ENCODE measurements at regions not wholly inside any gene's neighbourhood (a gene's known extent, or its start where the extent isn't known, plus 50 kb on each side); places are given as distances from the start of the nearest gene placed in this dataset.

- in situ Hi-C loops (cut with HindIII; ENCODE audit: low sequenced_read_pairs) = loop anchor here (25.0 kb wide), 1 partner anchor 761 kb away; no protein-coding TSS in a partner anchor
- H3K4me3 ChIP-seq (ENCODE audit: low read depth, low read length) = no peak overlapping the region
- no peak for DNase-seq (ENCODE audit: low read depth)
- no peak for TF ChIP-seq CTCF (IDR thresholded peaks at IDR 0.05; ENCODE audit: low read depth, low read length, missing control alignments)
Observed at GRCh38 chr7:81473236-81473635, 296.6 kb downstream of the HGF start.

GRCh38 chr7:81470724-81471379, 299.0 kb downstream of the HGF start:
- no peak for DNase-seq (ENCODE audit: low read depth)
- H3K4me3 ChIP-seq (ENCODE audit: low read depth, low read length) = no peak overlapping the region
- TF ChIP-seq CTCF (IDR thresholded peaks at IDR 0.05; ENCODE audit: low read depth, low read length, missing control alignments) = no peak
- in situ Hi-C loops (cut with HindIII; ENCODE audit: low sequenced_read_pairs) = loop anchor here (25.0 kb wide), 1 partner anchor 759 kb away; no protein-coding TSS in a partner anchor

- H3K4me3 ChIP-seq (ENCODE audit: low read depth, low read length) = no peak overlapping the region
- DNase-seq (ENCODE audit: low read depth) = peak; percentile 76
- in situ Hi-C loops (cut with HindIII; ENCODE audit: low sequenced_read_pairs) = loop anchor here (25.0 kb wide), 1 partner anchor 758 kb away; no protein-coding TSS in a partner anchor
- TF ChIP-seq CTCF (IDR thresholded peaks at IDR 0.05; ENCODE audit: low read depth, low read length, missing control alignments) = peak; percentile 74
Observed at GRCh38 chr7:81469869-81470723, 299.8 kb downstream of the HGF start.

GRCh38 chr7:81469153-81469868, 300.5 kb downstream of the HGF start:
- in situ Hi-C loops (cut with HindIII; ENCODE audit: low sequenced_read_pairs) = loop anchor here (25.0 kb wide), 1 partner anchor 757 kb away; no protein-coding TSS in a partner anchor
- no peak overlapping the region for H3K4me3 ChIP-seq (ENCODE audit: low read depth, low read length)
- no peak for TF ChIP-seq CTCF (IDR thresholded peaks at IDR 0.05; ENCODE audit: low read depth, low read length, missing control alignments)
- no peak for DNase-seq (ENCODE audit: low read depth)

GRCh38 chr7:81468526-81468925, 301.3 kb downstream of the HGF start:
- DNase-seq (ENCODE audit: low read depth) = no peak
- no peak for TF ChIP-seq CTCF (IDR thresholded peaks at IDR 0.05; ENCODE audit: low read depth, low read length, missing control alignments)
- no peak overlapping the region for H3K4me3 ChIP-seq (ENCODE audit: low read depth, low read length)
- in situ Hi-C loops (cut with HindIII; ENCODE audit: low sequenced_read_pairs) = loop anchor here (25.0 kb wide), 1 partner anchor 756 kb away; no protein-coding TSS in a partner anchor

- DNase-seq (ENCODE audit: low read depth) = no peak
- TF ChIP-seq CTCF (IDR thresholded peaks at IDR 0.05; ENCODE audit: low read depth, low read length, missing control alignments) = no peak
- in situ Hi-C loops (cut with HindIII; ENCODE audit: low sequenced_read_pairs) = loop anchor here (25.0 kb wide), 1 partner anchor 756 kb away; no protein-coding TSS in a partner anchor
- H3K4me3 ChIP-seq (ENCODE audit: low read depth, low read length) = no peak overlapping the region
Observed at GRCh38 chr7:81467964-81468363, 301.9 kb downstream of the HGF start.

Measured in astrocyte of the cerebellum (primary cell).